BLaER1 treated with 17β-estradiol and CSF1 and Interleukin-3, amounts not matched to agents 10 nM and 100 nM (cell line): ENCODE measurements at regions not wholly inside any gene's neighbourhood (a gene's known extent, or its start where the extent isn't known, plus 50 kb on each side); places are given as distances from the start of the nearest gene placed in this dataset.
A peak's percentile ranks its signal among the peaks of the same experiment; 100 is the strongest.
"Not testable (repeated sequence)": the region's sequence is repeated elsewhere in the genome, so short reads cannot be mapped to it uniquely, and the experiment has no call there.

ENCODE experiments used
- H3K27ac ChIP-seq, 11 experiments: shearing (Covaris generic); formaldehyde crosslinking; 2 replicates each; pipeline ENCODE4 v1.8.1; 2022
- H3K27me3 ChIP-seq, 11 experiments: shearing (Covaris generic); formaldehyde crosslinking; 2 replicates each; pipeline ENCODE4 v1.8.1; 2022
- H3K36me3 ChIP-seq, 11 experiments: shearing (Covaris generic); formaldehyde crosslinking; 2 replicates each; pipeline ENCODE4 v1.8.1; 2022
- H3K4me1 ChIP-seq, 10 experiments: shearing (Covaris generic); formaldehyde crosslinking; 2 replicates each; pipeline ENCODE4 v1.8.1; 2022
- H3K4me2 ChIP-seq, 11 experiments: shearing (Covaris generic); formaldehyde crosslinking; 2 replicates each; pipeline ENCODE4 v1.8.1; 2022
- H3K4me3 ChIP-seq, 10 experiments: shearing (Covaris generic); formaldehyde crosslinking; 2 replicates each; pipeline ENCODE4 v1.8.1; 2022
- H3K9ac ChIP-seq, 11 experiments: shearing (Covaris generic); formaldehyde crosslinking; 2 replicates each; pipeline ENCODE4 v1.8.1; 2022
- H3K9me3 ChIP-seq, 11 experiments: shearing (Covaris generic); formaldehyde crosslinking; replicated peaks in 1 of 11; 2 replicates each; pipeline ENCODE4 v1.8.1; 2022
- H4K20me1 ChIP-seq, 11 experiments: shearing (Covaris generic); formaldehyde crosslinking; 2 replicates each; pipeline ENCODE4 v1.8.1; 2022
- Cebpa-rat ChIP-seq, 11 experiments: shearing (Covaris generic); IDR thresholded peaks; 2 replicates each; pipeline ENCODE4 v1.8.1; 2022

DNA sequence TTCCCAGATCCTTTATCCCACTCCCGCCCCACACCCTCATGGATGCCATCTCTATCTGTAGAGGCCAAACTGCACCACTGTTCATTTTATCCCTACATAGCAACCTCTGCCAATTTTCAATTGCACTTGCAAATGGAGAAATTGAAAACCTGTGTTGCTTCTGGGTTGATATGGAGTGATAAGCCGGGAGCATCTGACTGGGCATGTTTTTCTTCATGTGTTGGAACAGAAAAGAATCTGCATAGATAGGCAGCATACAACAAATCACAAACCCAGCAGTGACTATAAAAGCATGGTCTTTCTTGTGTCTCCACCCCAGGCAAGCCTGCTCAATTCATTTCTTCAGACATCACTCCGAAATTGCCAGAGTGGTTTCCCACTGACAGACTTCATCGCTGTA lies 608.8 kb upstream of the CAMK1G start:
- Histone ChIP-seq H3K4me1 (no peaks in the 10 kb centered on the region), H4K20me1 (no peaks in the 10 kb centered on the region), H3K4me3 (no peak overlapping the region), H3K4me2 (no peak overlapping the region), H3K9ac (no peak overlapping the region), H3K9me3 (0 out of 22 replicates have a peak, but pooled peaks cover 0 to 5% (median 0%) of the 10 kb centered on the region in 11 experiments), H3K36me3 (no peaks in the 10 kb centered on the region), H3K27ac (no peak overlapping the region), H3K27me3 (no peaks in the 10 kb centered on the region)
- no peak for TF ChIP-seq Cebpa-rat (IDR thresholded peaks at IDR 0.05)

DNA sequence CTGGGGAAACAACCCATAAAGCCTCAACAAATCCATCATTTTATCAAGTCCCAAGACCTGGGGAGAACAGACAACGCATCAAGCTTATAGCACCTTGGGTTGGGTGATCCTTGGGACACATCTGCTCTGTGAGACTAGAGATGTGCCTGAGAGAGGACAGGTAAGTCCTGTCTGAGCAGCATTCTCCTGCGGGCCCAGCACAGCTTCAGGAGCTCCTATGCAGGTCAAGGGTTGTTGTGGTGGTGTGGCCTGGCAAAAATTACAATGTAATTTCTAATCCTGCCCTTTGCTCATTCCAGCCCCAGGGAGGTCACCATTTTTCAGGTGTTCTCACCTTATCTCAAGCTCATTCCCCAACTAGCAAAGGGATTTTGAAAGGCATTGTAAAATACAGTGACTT lies 608.1 kb upstream of the CAMK1G start:
- 0 out of 22 replicates have a peak, but pooled peaks cover 0 to 5% (median 0%) of the 10 kb centered on the region in 11 experiments for H3K9me3 ChIP-seq
- no peaks in the 10 kb centered on the region for H4K20me1 ChIP-seq
- no peak overlapping the region for H3K4me3 ChIP-seq
- H3K9ac ChIP-seq = no peak overlapping the region
- no peaks in the 10 kb centered on the region for H3K36me3 ChIP-seq
- H3K4me2 ChIP-seq = no peak overlapping the region
- no peaks in the 10 kb centered on the region for H3K27me3 ChIP-seq
- H3K27ac ChIP-seq = no peak overlapping the region
- TF ChIP-seq Cebpa-rat (IDR thresholded peaks at IDR 0.05) = no peak
- H3K4me1 ChIP-seq = no peaks in the 10 kb centered on the region

DNA sequence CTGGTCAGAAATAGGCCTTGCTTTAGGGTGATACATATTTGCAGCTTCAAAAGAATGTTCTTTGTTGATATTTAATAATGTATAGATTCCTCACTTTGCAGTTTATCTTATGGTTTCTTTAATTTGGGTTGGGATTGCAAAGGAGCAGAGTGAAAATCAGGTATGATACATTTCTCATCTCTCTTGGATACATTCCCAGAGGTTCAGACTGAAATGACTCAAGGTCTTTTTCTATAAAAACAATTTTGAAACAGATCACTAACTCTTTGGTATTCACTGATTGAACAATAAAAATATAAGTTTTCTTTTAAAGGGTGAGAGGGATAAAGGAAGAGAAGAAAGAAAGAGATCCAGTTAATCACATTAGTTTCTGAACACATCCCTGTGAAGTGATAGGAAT lies 606.5 kb upstream of the CAMK1G start:
- Histone ChIP-seq H4K20me1 (no peaks in the 10 kb centered on the region), H3K9me3 (0 out of 22 replicates have a peak, but pooled peaks cover 0 to 5% (median 0%) of the 10 kb centered on the region in 11 experiments), H3K4me1 (no peaks in the 10 kb centered on the region), H3K4me2 (no peak overlapping the region), H3K9ac (no peak overlapping the region), H3K27ac (no peak overlapping the region), H3K27me3 (no peaks in the 10 kb centered on the region), H3K4me3 (no peak overlapping the region), H3K36me3 (no peaks in the 10 kb centered on the region)
- no peak for TF ChIP-seq Cebpa-rat (IDR thresholded peaks at IDR 0.05)

GRCh38 chr1:208977638-208978256 lies 605.8 kb upstream of the CAMK1G start:
- Histone ChIP-seq H3K27ac (no peak overlapping the region), H3K4me1 (no peaks in the 10 kb centered on the region), H3K27me3 (no peaks in the 10 kb centered on the region), H3K36me3 (no peaks in the 10 kb centered on the region), H3K9ac (no peak overlapping the region), H4K20me1 (no peaks in the 10 kb centered on the region), H3K4me3 (no peak overlapping the region), H3K4me2 (no peak overlapping the region), H3K9me3 (0 out of 22 replicates have a peak, but pooled peaks cover 0 to 5% (median 0%) of the 10 kb centered on the region in 11 experiments)
- no peak for TF ChIP-seq Cebpa-rat (IDR thresholded peaks at IDR 0.05)

GRCh38 chr1:208979776-208980175 lies 603.7 kb upstream of the CAMK1G start:
- 0 out of 22 replicates have a peak, but pooled peaks cover 0 to 5% (median 0%) of the 10 kb centered on the region in 11 experiments for H3K9me3 ChIP-seq
- no peaks in the 10 kb centered on the region for H3K36me3 ChIP-seq
- no peak overlapping the region for H3K27ac ChIP-seq
- H3K9ac ChIP-seq = no peak overlapping the region
- H4K20me1 ChIP-seq = no peaks in the 10 kb centered on the region
- no peak for TF ChIP-seq Cebpa-rat (IDR thresholded peaks at IDR 0.05)
- no peaks in the 10 kb centered on the region for H3K4me1 ChIP-seq
- H3K4me2 ChIP-seq = no peak overlapping the region
- H3K4me3 ChIP-seq = no peak overlapping the region
- no peaks in the 10 kb centered on the region for H3K27me3 ChIP-seq

- H3K9me3 ChIP-seq = 0 out of 22 replicates have a peak, but pooled peaks cover 0 to 5% (median 0%) of the 10 kb centered on the region in 11 experiments
- no peak for TF ChIP-seq Cebpa-rat (IDR thresholded peaks at IDR 0.05)
- H3K36me3 ChIP-seq = no peaks in the 10 kb centered on the region
- H3K27me3 ChIP-seq = no peaks in the 10 kb centered on the region
- no peak overlapping the region for H3K4me3 ChIP-seq
- no peak overlapping the region for H3K27ac ChIP-seq
- no peaks in the 10 kb centered on the region for H4K20me1 ChIP-seq
- H3K4me2 ChIP-seq = no peak overlapping the region
- no peaks in the 10 kb centered on the region for H3K4me1 ChIP-seq
- no peak overlapping the region for H3K9ac ChIP-seq
These were observed 602.9 kb upstream of the CAMK1G start for GRCh38 chr1:208980605-208981004.

- no peak overlapping the region for H3K9ac ChIP-seq
- no peak overlapping the region for H3K4me2 ChIP-seq
- H3K36me3 ChIP-seq = no peaks in the 10 kb centered on the region
- no peak overlapping the region for H3K27ac ChIP-seq
- no peaks in the 10 kb centered on the region for H4K20me1 ChIP-seq
- H3K4me1 ChIP-seq = peaks cover 9 to 21% (median 12%) of the 10 kb centered on the region in 10 experiments
- H3K27me3 ChIP-seq = no peaks in the 10 kb centered on the region
- TF ChIP-seq Cebpa-rat (IDR thresholded peaks at IDR 0.05) = no peak
- H3K9me3 ChIP-seq = no peaks in the 10 kb centered on the region; a peak in 1 of 22 replicates
- no peak overlapping the region for H3K4me3 ChIP-seq
These were observed 598.3 kb upstream of the CAMK1G start for GRCh38 chr1:208985231-208985630.

DNA sequence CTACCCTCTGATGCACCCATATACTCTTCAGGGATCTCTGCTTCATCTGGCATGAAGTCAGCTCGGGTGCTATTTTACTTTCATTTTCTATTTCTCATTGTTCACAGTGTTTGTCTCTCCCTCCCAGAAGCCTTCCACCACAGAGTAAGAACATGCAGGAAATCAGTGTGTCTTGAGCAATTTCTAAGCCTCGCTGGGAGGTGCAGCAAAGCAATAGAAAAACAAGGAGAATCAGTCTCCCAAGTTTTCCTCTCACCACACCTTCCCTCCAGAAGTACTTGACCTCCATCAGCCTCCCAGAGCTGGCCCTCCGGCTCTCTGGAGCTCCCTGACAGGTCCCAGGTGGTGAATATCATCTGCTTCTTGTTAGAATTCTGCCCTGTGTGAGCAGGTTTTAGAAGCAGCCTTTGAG lies 594.7 kb upstream of the CAMK1G start:
- peak overlapping the region; percentile 5 to 85 (median 78); a peak in 20 of 22 replicates for H3K27ac ChIP-seq

DNA sequence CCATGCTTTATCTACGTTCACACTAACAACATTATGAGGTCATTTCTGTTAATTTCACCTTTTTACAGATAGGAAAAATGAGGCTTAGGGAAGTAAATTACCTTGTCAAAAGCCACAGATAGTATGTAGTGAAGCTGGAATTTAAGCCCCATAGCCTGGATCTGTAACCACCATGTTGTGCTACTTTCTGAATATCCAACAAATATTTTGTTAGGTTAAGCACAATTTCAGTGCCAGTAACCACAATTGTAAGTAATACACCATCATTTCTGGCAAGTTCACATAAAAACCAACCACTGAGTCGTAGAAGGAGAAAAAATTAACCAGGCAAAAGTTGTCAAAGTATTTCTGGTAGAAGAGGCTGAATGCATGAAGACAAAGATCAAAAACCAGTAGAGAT lies 593.1 kb upstream of the CAMK1G start:
- Histone ChIP-seq H3K27ac (no peak overlapping the region), H3K9ac (no peak overlapping the region), H3K4me3 (no peak overlapping the region), H3K9me3 (peaks cover 0 to 9% (median 0%) of the 10 kb centered on the region in 11 experiments; a peak in 5 of 22 replicates), H3K4me2 (no peak overlapping the region), H4K20me1 (no peaks in the 10 kb centered on the region), H3K36me3 (no peaks in the 10 kb centered on the region), H3K27me3 (no peaks in the 10 kb centered on the region), H3K4me1 (peaks cover 9 to 21% (median 12%) of the 10 kb centered on the region in 10 experiments)
- no peak for TF ChIP-seq Cebpa-rat (IDR thresholded peaks at IDR 0.05)

More for the DNA sequence above, 594.7 kb upstream of the CAMK1G start:
- peak overlapping the region; percentile 36 to 51 (median 44); a peak in 16 of 20 replicates for H3K4me3 ChIP-seq
- H3K9me3 ChIP-seq = peaks cover 0 to 9% (median 0%) of the 10 kb centered on the region in 11 experiments; a peak in 5 of 22 replicates
- peak overlapping the region; percentile 26 to 78 (median 67); a peak in 21 of 22 replicates for H3K9ac ChIP-seq
- H3K27me3 ChIP-seq = no peaks in the 10 kb centered on the region
- H3K4me1 ChIP-seq = peaks cover 9 to 21% (median 12%) of the 10 kb centered on the region in 10 experiments
- TF ChIP-seq Cebpa-rat (IDR thresholded peaks at IDR 0.05) = peak in 5 of 11 experiments; percentile 16 to 63 (median 26); a peak in 3 of 22 replicates
- no peaks in the 10 kb centered on the region for H3K36me3 ChIP-seq
- peak overlapping the region; percentile 69 to 86 (median 80) for H3K4me2 ChIP-seq
- H4K20me1 ChIP-seq = no peaks in the 10 kb centered on the region

- not testable (repeated sequence) for H3K36me3 ChIP-seq, H3K9ac ChIP-seq, H3K27ac ChIP-seq, H3K4me1 ChIP-seq, H4K20me1 ChIP-seq, H3K4me3 ChIP-seq, H3K27me3 ChIP-seq, H3K4me2 ChIP-seq, H3K9me3 ChIP-seq
These were observed 586.5 kb upstream of the CAMK1G start for GRCh38 chr1:208997053-208997452.
